Tibial nerve (tissue), 4 donors: ENCODE measurements at regions not wholly inside any gene's neighbourhood (a gene's known extent, or its start where the extent isn't known, plus 50 kb on each side); places are given as distances from the start of the nearest gene placed in this dataset.

Experiments used
- EP300 ChIP-seq, 2 donors: sonication (generic); formaldehyde crosslinking; IDR thresholded peaks; one replicate each; pipeline ENCODE4 v1.6.1; 2017; ENCODE audit warnings: antibody characterized with exemption in 2 of 2, mild to moderate bottlenecking in 1 of 2
- POLR2A ChIP-seq, 2 donors: fragments of 450-650 bp; IDR thresholded peaks; one replicate each; pipeline ENCODE4 v1.6.1; 2017; ENCODE audit warnings: antibody characterized with exemption in 2 of 2, mild to moderate bottlenecking in 2 of 2, moderate library complexity in 2 of 2
- TF ChIP-seq, protein P1 (sequence below), 5 experiments: fragments of 200-600 bp in 3 of 5; fragments of 450-650 bp in 2 of 5; sonication (generic) in 3 of 5; IDR thresholded peaks; one replicate each; pipeline ENCODE4 v1.5.1; 2016 to 2019; ENCODE audit warnings: antibody characterized with exemption in 5 of 5, mild to moderate bottlenecking in 3 of 5, moderate library complexity in 2 of 5

DNA sequence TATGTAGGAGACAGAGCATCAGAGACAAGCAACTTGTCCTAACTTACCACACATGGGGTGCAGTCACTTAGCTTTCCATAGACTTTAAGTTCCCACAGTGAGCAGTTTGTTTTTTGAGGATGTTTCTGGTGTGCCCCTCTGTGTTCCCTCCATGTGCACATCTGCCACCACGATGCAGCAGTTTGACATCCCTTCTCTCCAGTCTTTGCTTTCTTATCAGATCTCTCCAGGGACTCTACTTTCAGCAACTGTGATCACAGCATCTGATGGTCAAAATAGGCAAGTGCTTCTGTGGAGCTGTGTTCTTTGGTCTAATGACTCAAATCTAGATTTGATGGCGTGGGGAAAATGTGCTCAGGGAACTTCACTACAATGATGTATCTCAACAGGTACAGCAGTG lies 96.5 kb upstream of the NAMPT start:
- TF ChIP-seq, protein P1, sequence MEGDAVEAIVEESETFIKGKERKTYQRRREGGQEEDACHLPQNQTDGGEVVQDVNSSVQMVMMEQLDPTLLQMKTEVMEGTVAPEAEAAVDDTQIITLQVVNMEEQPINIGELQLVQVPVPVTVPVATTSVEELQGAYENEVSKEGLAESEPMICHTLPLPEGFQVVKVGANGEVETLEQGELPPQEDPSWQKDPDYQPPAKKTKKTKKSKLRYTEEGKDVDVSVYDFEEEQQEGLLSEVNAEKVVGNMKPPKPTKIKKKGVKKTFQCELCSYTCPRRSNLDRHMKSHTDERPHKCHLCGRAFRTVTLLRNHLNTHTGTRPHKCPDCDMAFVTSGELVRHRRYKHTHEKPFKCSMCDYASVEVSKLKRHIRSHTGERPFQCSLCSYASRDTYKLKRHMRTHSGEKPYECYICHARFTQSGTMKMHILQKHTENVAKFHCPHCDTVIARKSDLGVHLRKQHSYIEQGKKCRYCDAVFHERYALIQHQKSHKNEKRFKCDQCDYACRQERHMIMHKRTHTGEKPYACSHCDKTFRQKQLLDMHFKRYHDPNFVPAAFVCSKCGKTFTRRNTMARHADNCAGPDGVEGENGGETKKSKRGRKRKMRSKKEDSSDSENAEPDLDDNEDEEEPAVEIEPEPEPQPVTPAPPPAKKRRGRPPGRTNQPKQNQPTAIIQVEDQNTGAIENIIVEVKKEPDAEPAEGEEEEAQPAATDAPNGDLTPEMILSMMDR (IDR thresholded peaks at IDR 0.05): no peak
- TF ChIP-seq POLR2A (IDR thresholded peaks at IDR 0.05): no peak
- TF ChIP-seq EP300 (IDR thresholded peaks at IDR 0.05): no peak
